Caco-2 (cell line): ENCODE measurements at regions not wholly inside any gene's neighbourhood (a gene's known extent, or its start where the extent isn't known, plus 50 kb on each side); places are given as distances from the start of the nearest gene placed in this dataset.
A peak's percentile ranks its signal among the peaks of the same experiment; 100 is the strongest.

Experiments
- BruUV-seq: library from RNA; stranded (reverse); fragments of 400-500 nt; replicated peaks from 2 replicates; lab custom pipeline; 2021; lab: Mats Ljungman, UMichigan
- CTCF ChIA-PET: fragments of 300-600 bp; sonication (Branson Sonifier 250); formaldehyde crosslinking; loops from one replicate; lab custom pipeline; 2022; ENCODE audit warnings: antibody characterized with exemption; lab: Charles Lee
- POLR2A ChIA-PET: fragments of 300-600 bp; sonication (Branson Sonifier 250); formaldehyde crosslinking; loops from one replicate; lab custom pipeline; 2022; ENCODE audit warnings: antibody characterized with exemption; lab: Charles Lee
- DNase-seq, 2 experiments: peaks; one replicate each; pipeline versions ENCODE4 v3.0.0 to v3.0.0-alpha.2; 2020 to 2022
- H3K27me3 ChIP-seq: replicated peaks from 2 replicates; pipeline ENCODE4 v1.6.0; 2011; ENCODE audit warnings: low read length; ENCODE audit not compliant: control insufficient read depth, insufficient read depth
- H3K36me3 ChIP-seq: 2 replicates; pipeline ENCODE4 v1.5.1; 2011; ENCODE audit warnings: low read length; ENCODE audit not compliant: control insufficient read depth, insufficient read depth
- H3K4me1 ChIP-seq: fragments of 250-450 bp; sonication (Bioruptor Pico); 2 replicates; pipeline ENCODE4 v1.5.1; 2020; ENCODE audit warnings: mild to moderate bottlenecking
- H3K4me3 ChIP-seq: 2 replicates; pipeline ENCODE4 v1.5.1; 2011; ENCODE audit warnings: low read depth, mild to moderate bottlenecking, control low read depth, low read length
- H3K9me3 ChIP-seq: fragments of 250-450 bp; sonication (Bioruptor Pico); 2 replicates; pipeline ENCODE4 v1.5.1; 2020; ENCODE audit warnings: mild to moderate bottlenecking, moderate library complexity
- H3K27ac Mint-ChIP-seq: one replicate; pipeline ENCODE4 v1.8.0; 2022; ENCODE audit warnings: mixed read lengths; ENCODE audit not compliant: unreplicated experiment
- H3K27me3 Mint-ChIP-seq: one replicate; pipeline ENCODE4 v1.8.0; 2022; ENCODE audit warnings: mixed read lengths; ENCODE audit not compliant: insufficient read depth, unreplicated experiment
- H3K36me3 Mint-ChIP-seq: one replicate; pipeline ENCODE4 v1.8.0; 2022; ENCODE audit warnings: mild to moderate bottlenecking, mixed read lengths; ENCODE audit not compliant: insufficient read depth, unreplicated experiment
- H3K4me1 Mint-ChIP-seq: one replicate; pipeline ENCODE4 v1.8.0; 2022; ENCODE audit warnings: low read depth, mixed read lengths; ENCODE audit not compliant: unreplicated experiment
- H3K4me3 Mint-ChIP-seq: one replicate; pipeline ENCODE4 v1.8.0; 2022; ENCODE audit warnings: mild to moderate bottlenecking, moderate library complexity, mixed read lengths; ENCODE audit not compliant: unreplicated experiment
- H3K9me3 Mint-ChIP-seq: one replicate; pipeline ENCODE4 v1.8.0; 2022; ENCODE audit warnings: mixed read lengths; ENCODE audit not compliant: unreplicated experiment
- CTCF ChIP-seq, 2 experiments: fragments of 200-600 bp in 1 of 2; IDR thresholded peaks; 1 replicate in 1 of 2; 2 replicates in 1 of 2; pipeline versions ENCODE4 v1.5.1 to v1.8.0; 2011 to 2022; ENCODE audit warnings: antibody characterized with exemption in 1 of 2, control low read depth in 1 of 2, inconsistent platforms in 1 of 2, low read depth in 1 of 2, low read length in 1 of 2, mild to moderate bottlenecking in 1 of 2, moderate library complexity in 1 of 2; ENCODE audit not compliant: insufficient read depth in 1 of 2, severe bottlenecking in 1 of 2, unreplicated experiment in 1 of 2
- intact Hi-C: fragments of 100-400 bp; cut with micrococcal nuclease; formaldehyde crosslinking; loops from one replicate; pipeline ENCODE4 v1.10.0; 2022; ENCODE audit not compliant: unreplicated experiment

GRCh38 chr10:130708465-130709070 is 572.4 kb downstream of the GLRX3 start:
- DNase-seq: no peak
- Histone ChIP-seq H3K9me3 (no peaks in the 10 kb centered on the region), H3K36me3 (no peaks in the 10 kb centered on the region), H3K4me3 (no peak overlapping the region), H3K4me1 (peaks cover 12% of the 10 kb centered on the region), H3K27me3 (no peaks in the 10 kb centered on the region)
- intact Hi-C loops: no loop called here
- Mint-ChIP-seq H3K27me3 (no peaks in the 10 kb centered on the region), H3K4me1 (peaks cover 7% of the 10 kb centered on the region), H3K9me3 (peaks cover 27% of the 10 kb centered on the region), H3K4me3 (no peak overlapping the region), H3K27ac (no peak overlapping the region), H3K36me3 (no peaks in the 10 kb centered on the region)
- no peak for TF ChIP-seq CTCF (IDR thresholded peaks at IDR 0.05; ENCODE audit: insufficient read depth in 1 of 2, low read depth in 1 of 2, low read length in 1 of 2, severe bottlenecking in 1 of 2, unreplicated experiment in 1 of 2)
- POLR2A ChIA-PET: no interaction called here
- BruUV-seq: no TSS peak
- CTCF ChIA-PET: no interaction called here

GRCh38 chr10:130709415-130709814 is 573.2 kb downstream of the GLRX3 start:
- Mint-ChIP-seq H3K36me3 (no peaks in the 10 kb centered on the region), H3K9me3 (peaks cover 27% of the 10 kb centered on the region), H3K27me3 (no peaks in the 10 kb centered on the region), H3K4me1 (peaks cover 7% of the 10 kb centered on the region), H3K27ac (no peak overlapping the region), H3K4me3 (no peak overlapping the region)
- peaks cover 12% of the 10 kb centered on the region for H3K4me1 ChIP-seq
- TF ChIP-seq CTCF (IDR thresholded peaks at IDR 0.05; ENCODE audit: insufficient read depth in 1 of 2, low read depth in 1 of 2, low read length in 1 of 2, severe bottlenecking in 1 of 2, unreplicated experiment in 1 of 2): no peak
- CTCF ChIA-PET: no interaction called here
- POLR2A ChIA-PET: no interaction called here
- H3K27me3 ChIP-seq: no peaks in the 10 kb centered on the region
- intact Hi-C loops: no loop called here
- no peaks in the 10 kb centered on the region for H3K36me3 ChIP-seq
- no TSS peak for BruUV-seq
- no peak for DNase-seq
- no peaks in the 10 kb centered on the region for H3K9me3 ChIP-seq
- no peak overlapping the region for H3K4me3 ChIP-seq

GRCh38 chr10:130711072-130711471 is 574.9 kb downstream of the GLRX3 start:
- POLR2A ChIA-PET: no interaction called here
- peak in 1 of 2 experiments; percentile 2 for DNase-seq
- H3K4me1 ChIP-seq: peaks cover 6% of the 10 kb centered on the region
- no peaks in the 10 kb centered on the region for H3K9me3 ChIP-seq
- CTCF ChIA-PET: no interaction called here
- Mint-ChIP-seq H3K4me1 (peaks cover 5% of the 10 kb centered on the region), H3K36me3 (no peaks in the 10 kb centered on the region), H3K27ac (no peak overlapping the region), H3K27me3 (no peaks in the 10 kb centered on the region), H3K4me3 (no peak overlapping the region), H3K9me3 (peaks cover 12% of the 10 kb centered on the region)
- no TSS peak for BruUV-seq
- H3K27me3 ChIP-seq: no peaks in the 10 kb centered on the region
- intact Hi-C loops: no loop called here
- TF ChIP-seq CTCF (IDR thresholded peaks at IDR 0.05; ENCODE audit: insufficient read depth in 1 of 2, low read depth in 1 of 2, low read length in 1 of 2, severe bottlenecking in 1 of 2, unreplicated experiment in 1 of 2): no peak
- H3K36me3 ChIP-seq: no peaks in the 10 kb centered on the region
- no peak overlapping the region for H3K4me3 ChIP-seq
